Stimulated activated CD8-positive, alpha-beta memory T cell treated with anti-CD3 and anti-CD28 coated beads, Interleukin-12 subunit alpha, Interleukin-12 subunit beta, amount 100 ng/mL, for 1 hour (primary cell): ENCODE measurements at regions not wholly inside any gene's neighbourhood (a gene's known extent, or its start where the extent isn't known, plus 50 kb on each side); places are given as distances from the start of the nearest gene placed in this dataset.
"Not testable (repeated sequence)": the region's sequence is repeated elsewhere in the genome, so short reads cannot be mapped to it uniquely, and the experiment has no call there.

Experiments used
- DNase-seq: peaks from one replicate; pipeline ENCODE4 v3.0.0-alpha.2; 2020; ENCODE audit warnings: low read depth

GRCh38 chr2:84048964-84049363, 410.1 kb downstream of the SUCLG1 start:
- DNase-seq, result no peak

GRCh38 chr2:84041506-84041905, 417.6 kb downstream of the SUCLG1 start:
- no peak for DNase-seq

- DNase-seq, result no peak
Measured at GRCh38 chr2:84040281-84040680, 418.8 kb downstream of the SUCLG1 start.

- no peak for DNase-seq
Measured at GRCh38 chr2:84038866-84039265, 420.2 kb downstream of the SUCLG1 start.

DNA sequence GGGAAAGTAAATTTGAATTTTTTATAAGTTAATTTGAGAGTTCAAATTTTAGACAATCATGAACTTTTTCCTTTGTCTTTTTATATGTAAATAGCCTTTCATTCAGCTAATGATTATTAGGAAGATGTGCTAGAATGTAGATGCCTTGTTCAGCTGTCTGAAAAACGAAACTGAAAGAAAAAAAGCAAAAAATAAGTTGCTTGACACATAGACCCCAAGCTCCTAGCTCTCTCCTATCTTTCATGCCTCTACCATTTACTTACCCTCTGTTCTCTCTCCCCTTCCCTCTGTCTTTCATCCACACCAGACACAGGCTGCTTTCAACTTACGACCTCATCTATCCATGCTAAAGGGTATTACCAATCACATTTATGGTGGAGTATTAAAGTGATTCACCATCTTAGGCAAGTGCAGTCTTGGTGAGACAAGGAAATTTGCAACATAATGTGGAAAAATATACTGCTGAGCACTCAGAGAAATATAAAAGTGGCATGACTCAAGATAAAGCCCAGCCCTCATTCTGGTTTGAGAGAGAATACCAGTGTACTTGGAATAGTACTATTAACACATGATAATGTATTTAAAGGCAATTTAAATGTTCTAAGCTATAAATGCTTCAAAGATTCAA, 425.6 kb downstream of the SUCLG1 start:
- no peak for DNase-seq

DNA sequence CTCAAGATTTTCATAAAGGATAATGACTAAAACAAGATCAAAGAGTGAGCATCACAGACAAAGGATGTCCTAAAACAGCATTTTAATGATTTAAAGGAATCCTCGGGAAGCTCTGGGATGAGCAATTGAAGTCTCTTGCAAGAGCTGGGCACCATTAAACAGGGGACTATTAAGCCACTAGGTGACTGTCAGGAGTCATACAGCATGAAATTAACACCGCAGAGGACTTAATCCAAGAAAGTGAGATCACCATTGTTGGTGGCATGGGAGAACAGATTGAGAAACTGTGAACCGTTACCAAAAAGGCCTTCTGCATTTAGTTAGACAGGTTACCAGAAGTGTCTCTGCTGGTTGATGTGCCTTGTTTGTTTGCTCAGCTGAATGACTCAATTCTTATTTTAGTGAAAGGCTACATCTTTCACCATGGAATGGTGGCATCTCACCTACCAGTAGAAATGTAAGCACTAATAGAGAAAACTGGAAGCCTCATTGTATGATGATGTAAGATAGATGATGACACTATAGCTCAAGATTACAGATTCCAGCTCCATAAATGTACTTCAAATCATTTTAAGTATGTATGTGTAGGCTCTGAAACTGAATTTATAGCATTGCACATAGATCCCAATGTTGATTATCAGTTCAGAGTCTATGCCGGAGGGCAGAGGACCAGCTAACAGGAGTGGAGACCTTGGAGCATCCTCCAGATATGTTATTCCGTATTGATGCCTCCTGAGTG, 427.6 kb downstream of the SUCLG1 start:
- no peak for DNase-seq

DNA sequence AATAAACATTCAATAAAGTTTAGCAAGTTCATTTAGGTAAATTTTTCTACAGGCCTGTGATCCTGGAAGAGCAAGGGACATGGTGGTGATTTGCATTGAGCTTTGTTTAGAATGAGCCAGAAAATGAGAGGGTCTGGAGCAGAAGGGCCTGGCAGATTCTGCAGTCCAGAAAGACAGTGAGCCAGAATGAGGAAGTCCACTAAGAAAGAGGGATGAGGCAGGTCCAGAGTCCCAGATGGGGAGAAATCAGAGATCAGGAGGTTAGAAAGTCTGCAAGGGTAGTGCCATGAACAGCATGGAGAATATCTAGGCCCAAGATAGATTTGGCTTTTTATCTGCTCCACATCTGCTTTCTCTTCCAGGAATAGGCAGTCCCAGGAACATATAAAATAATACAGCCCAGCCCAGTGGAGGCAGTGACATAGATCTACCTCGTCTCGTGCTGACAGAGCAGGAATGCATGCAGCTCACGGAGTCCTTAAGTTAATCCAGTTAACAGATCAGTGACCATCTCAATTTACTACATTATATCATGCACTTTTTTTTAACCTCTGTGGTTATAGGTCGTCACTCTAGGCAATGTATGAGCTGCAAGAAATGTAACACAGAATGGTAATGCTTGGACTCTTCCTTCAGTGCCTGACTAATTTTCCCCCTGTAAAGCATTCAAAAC, 429.0 kb downstream of the SUCLG1 start:
- DNase-seq, result no peak

DNA sequence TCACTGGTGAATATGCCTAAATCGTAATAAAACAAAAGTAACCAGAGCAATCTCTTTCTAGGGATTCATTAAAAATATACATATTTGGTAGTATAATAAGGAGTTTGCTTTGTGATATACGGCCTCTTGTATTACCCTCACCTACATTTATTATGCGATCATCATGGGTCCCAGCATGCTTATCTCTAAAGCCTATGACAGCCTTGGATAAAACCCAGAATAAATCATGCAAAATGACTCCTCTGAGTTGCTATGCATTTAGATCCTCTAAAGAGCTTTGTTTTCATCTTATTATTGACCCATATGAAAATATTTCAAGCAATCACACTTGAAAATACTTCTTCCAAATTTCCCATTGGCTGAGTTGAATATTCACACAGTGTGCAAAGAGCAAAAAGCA, 432.3 kb downstream of the SUCLG1 start:
- no peak for DNase-seq

- DNase-seq, result no peak
Measured at GRCh38 chr2:84022810-84023431, 436.2 kb downstream of the SUCLG1 start.

DNA sequence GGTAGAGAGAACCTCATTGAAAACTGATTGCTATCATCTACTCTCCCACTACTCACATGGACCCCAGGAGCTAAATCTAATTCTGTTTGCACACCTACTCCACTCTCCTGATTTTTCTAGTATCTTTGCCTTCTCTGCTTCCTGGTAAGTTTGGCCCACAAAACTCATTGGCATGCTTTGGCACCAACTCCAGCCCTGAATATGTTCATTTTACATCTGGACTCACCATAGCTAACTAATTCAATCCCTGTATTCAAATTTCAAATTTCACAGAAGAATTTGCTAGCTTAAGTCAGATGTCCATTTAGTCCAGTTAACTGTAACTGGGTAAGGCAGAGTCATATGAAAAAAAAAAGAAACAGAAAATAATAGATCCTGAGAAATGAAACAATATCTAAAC, 442.1 kb downstream of the SUCLG1 start:
- no peak for DNase-seq

GRCh38 chr2:84016183-84016582, 442.9 kb downstream of the SUCLG1 start:
- DNase-seq, result no peak

GRCh38 chr2:83997889-83998288, 461.2 kb downstream of the SUCLG1 start:
- DNase-seq, result no peak

GRCh38 chr2:83994633-83995179, 464.4 kb downstream of the SUCLG1 start:
- no peak for DNase-seq

DNA sequence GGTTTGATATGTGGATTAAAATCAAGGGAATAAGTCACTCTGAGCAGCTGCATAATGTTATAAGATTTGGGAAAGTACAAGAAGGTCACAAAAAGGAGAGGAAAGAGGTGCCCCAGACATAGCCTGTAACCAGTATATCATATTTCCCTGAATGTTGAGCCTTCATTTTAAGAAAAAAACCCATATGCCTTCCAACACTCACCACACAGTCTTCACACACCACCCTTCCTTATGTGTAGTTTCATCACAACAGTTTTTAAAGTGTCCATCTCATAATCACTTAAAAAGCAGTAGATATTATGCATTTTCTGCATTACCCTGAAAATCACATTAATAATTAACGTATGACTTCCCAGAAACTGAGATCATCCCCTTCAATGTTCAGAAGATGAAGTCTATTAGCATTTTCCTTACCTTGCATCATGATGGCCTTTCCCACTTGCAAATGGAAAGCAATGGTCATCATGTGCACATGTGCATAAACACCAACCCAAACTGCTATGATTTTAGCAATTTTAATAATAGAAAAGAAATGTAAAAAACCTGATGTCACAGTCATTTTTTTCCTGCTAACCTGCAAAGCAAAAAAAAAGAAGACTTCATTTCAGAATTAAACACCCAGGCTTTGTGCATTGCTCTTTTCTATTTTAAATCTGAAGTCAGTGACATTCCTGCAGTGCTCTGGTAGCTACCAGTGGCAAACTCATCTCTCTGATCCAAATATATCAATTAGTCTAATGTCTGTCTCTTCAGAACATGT, 465.0 kb downstream of the SUCLG1 start:
- DNase-seq, result no peak

- DNase-seq, result no peak
Measured at GRCh38 chr2:83991992-83992391, 467.1 kb downstream of the SUCLG1 start.

- no peak for DNase-seq
Measured at GRCh38 chr2:83990636-83991035, 468.4 kb downstream of the SUCLG1 start.

GRCh38 chr2:83976628-83977027, 482.5 kb downstream of the SUCLG1 start:
- not testable (repeated sequence) for DNase-seq

GRCh38 chr2:83972128-83972527, 487.0 kb downstream of the SUCLG1 start:
- no peak for DNase-seq

DNA sequence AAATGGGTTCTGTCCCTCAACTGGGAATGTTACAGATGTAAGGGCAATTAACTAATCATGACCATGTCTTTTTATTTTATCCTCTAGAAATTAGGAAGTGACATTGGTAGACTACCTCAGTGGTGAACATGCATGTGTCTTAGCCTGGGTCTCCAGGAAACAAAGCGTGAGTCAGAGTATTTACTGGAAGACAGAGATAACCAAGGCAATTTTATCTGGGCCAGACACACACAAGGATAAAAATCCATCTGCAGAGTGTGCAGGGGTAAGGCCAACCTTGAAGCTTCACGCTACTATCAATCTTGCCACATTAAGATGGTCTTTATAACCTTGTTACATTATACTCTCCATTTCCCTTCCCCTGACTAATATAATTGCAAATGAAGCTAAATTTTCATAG, 487.5 kb downstream of the SUCLG1 start:
- DNase-seq, result no peak

GRCh38 chr2:83970217-83970929, 488.7 kb downstream of the SUCLG1 start:
- DNase-seq, result no peak

- DNase-seq, result no peak
Measured at GRCh38 chr2:83969085-83969484, 490.0 kb downstream of the SUCLG1 start.
